ENCODE measurements at regions not wholly inside any gene's neighbourhood (a gene's known extent, or its start where the extent isn't known, plus 50 kb on each side); places are given as distances from the start of the nearest gene placed in this dataset.
"Not testable (repeated sequence)": the region's sequence is repeated elsewhere in the genome, so short reads cannot be mapped to it uniquely, and the experiment has no call there.

- TF ChIP-seq CTCF (IDR thresholded peaks at IDR 0.05) (no peak), POLR2A (IDR thresholded peaks at IDR 0.05) (no peak)
- intact Hi-C loops (cut with DNase I; ENCODE audit: low total_unique reads), result no loop called here
- WGBS, 2 donors, result 69 to 76% methylated on average over 7 of the region's 7 CpGs
- H3K4me3 ChIP-seq (ENCODE audit: low read depth, poor library complexity, severe bottlenecking), result no peak overlapping the region
- DNase-seq (ENCODE audit: low spot score in 2 of 2), result no peak
These were observed 118.8 kb upstream of the LYZL2 start for GRCh38 chr10:30748152-30748973.

GRCh38 chr10:30747633-30748032, 118.1 kb upstream of the LYZL2 start:
- no peak for TF ChIP-seq POLR2A (IDR thresholded peaks at IDR 0.05)
- TF ChIP-seq CTCF (IDR thresholded peaks at IDR 0.05), result no peak
- WGBS, 2 donors, result 71 to 73% methylated on average over 9 of the region's 9 CpGs
- intact Hi-C loops (cut with DNase I; ENCODE audit: low total_unique reads), result no loop called here
- no peak for DNase-seq (ENCODE audit: low spot score in 2 of 2)
- H3K4me3 ChIP-seq (ENCODE audit: low read depth, poor library complexity, severe bottlenecking), result no peak overlapping the region

GRCh38 chr10:30745953-30746352, 116.4 kb upstream of the LYZL2 start:
- WGBS, 2 donors, result 85 to 87% methylated on average over 5 of the region's 5 CpGs

GRCh38 chr10:30744106-30744505, 114.6 kb upstream of the LYZL2 start:
- TF ChIP-seq POLR2A (IDR thresholded peaks at IDR 0.05) (no peak), CTCF (IDR thresholded peaks at IDR 0.05) (no peak)
- no peak overlapping the region for H3K4me3 ChIP-seq (ENCODE audit: low read depth, poor library complexity, severe bottlenecking)
- DNase-seq (ENCODE audit: low spot score in 2 of 2), result no peak
- WGBS, 2 donors, result 71 to 93% methylated on average over 1 of the region's 1 CpG
- intact Hi-C loops (cut with DNase I; ENCODE audit: low total_unique reads), result no loop called here

More at GRCh38 chr10:30745953-30746352, 116.4 kb upstream of the LYZL2 start:
- intact Hi-C loops (cut with DNase I; ENCODE audit: low total_unique reads), result no loop called here
- no peak for TF ChIP-seq POLR2A (IDR thresholded peaks at IDR 0.05)
- no peak for TF ChIP-seq CTCF (IDR thresholded peaks at IDR 0.05)
- H3K4me3 ChIP-seq (ENCODE audit: low read depth, poor library complexity, severe bottlenecking), result no peak overlapping the region
- DNase-seq (ENCODE audit: low spot score in 2 of 2), result no peak

- intact Hi-C loops (cut with DNase I; ENCODE audit: low total_unique reads), result no loop called here
- no peak for DNase-seq (ENCODE audit: low spot score in 2 of 2)
- WGBS, 2 donors, result 94% methylated on average over 3 of the region's 3 CpGs
- H3K4me3 ChIP-seq (ENCODE audit: low read depth, poor library complexity, severe bottlenecking), result no peak overlapping the region
- no peak for TF ChIP-seq POLR2A (IDR thresholded peaks at IDR 0.05)
- TF ChIP-seq CTCF (IDR thresholded peaks at IDR 0.05), result no peak
These were observed 114.0 kb upstream of the LYZL2 start for GRCh38 chr10:30743586-30743985.

- no peak for DNase-seq (ENCODE audit: low spot score in 2 of 2)
- no peak for TF ChIP-seq CTCF (IDR thresholded peaks at IDR 0.05)
- no peak for TF ChIP-seq POLR2A (IDR thresholded peaks at IDR 0.05)
- H3K4me3 ChIP-seq (ENCODE audit: low read depth, poor library complexity, severe bottlenecking), result no peak overlapping the region
- WGBS, 2 donors, result 73 to 83% methylated on average over 4 of the region's 4 CpGs
- intact Hi-C loops (cut with DNase I; ENCODE audit: low total_unique reads), result no loop called here
These were observed 112.9 kb upstream of the LYZL2 start for GRCh38 chr10:30742471-30742870.

GRCh38 chr10:30740774-30741173, 111.2 kb upstream of the LYZL2 start:
- intact Hi-C loops (cut with DNase I; ENCODE audit: low total_unique reads); H3K4me3 ChIP-seq (ENCODE audit: low read depth, poor library complexity, severe bottlenecking); DNase-seq (ENCODE audit: low spot score in 2 of 2): not testable (repeated sequence)
- 78% methylated on average over 1 of the region's 1 CpG for WGBS, 2 donors

Data from lower leg skin (tissue), 4 donors.